ENCODE measurements at regions not wholly inside any gene's neighbourhood (a gene's known extent, or its start where the extent isn't known, plus 50 kb on each side); places are given as distances from the start of the nearest gene placed in this dataset.

- no peak for TF ChIP-seq CREB3 (tag; conservative IDR thresholded peaks at IDR 0.05; ENCODE audit: low read depth)
- no peak for TF ChIP-seq ARID1B (IDR thresholded peaks at IDR 0.05)
- TF ChIP-seq ATF3 (IDR thresholded peaks at IDR 0.05) = no peak
- no peak for TF ChIP-seq ATF3 (CRISPR knock-in tag; conservative IDR thresholded peaks at IDR 0.05)
- no peak for TF ChIP-seq RAD21 (CRISPR knock-in tag; conservative IDR thresholded peaks at IDR 0.05 in 1 of 2, IDR thresholded peaks at IDR 0.05 in 1 of 2)
- no peak for TF ChIP-seq HMGN3 (IDR thresholded peaks at IDR 0.05; ENCODE audit: borderline replicate concordance, extremely low read depth, insufficient read length, low read depth, low read length)
Measured at GRCh38 chr2:120531863-120532600, 186.1 kb downstream of the INHBB start (continued).

GRCh38 chr2:120533625-120534024, 187.7 kb downstream of the INHBB start:
- Histone ChIP-seq H3K9ac (ENCODE audit: insufficient read depth in 1 of 2, low read depth in 2 of 2, low read length in 2 of 2) (no peak overlapping the region), H3K36me3 (ENCODE audit: control insufficient read depth, insufficient read depth, low read length) (no peaks in the 10 kb centered on the region), H3K79me2 (ENCODE audit: control insufficient read depth, insufficient read depth, low read length) (no peaks in the 10 kb centered on the region), H3K27me3 (ENCODE audit: control insufficient read depth in 2 of 2, insufficient read depth in 2 of 2, low read length in 2 of 2) (peaks cover 3 to 50% of the 10 kb centered on the region in 2 experiments; a peak in 3 of 5 replicates), H3K4me3 (no peak overlapping the region), H3K27ac (ENCODE audit: extremely low read depth, low read depth, low read length) (no peak overlapping the region), H3K4me1 (replicated peaks in 1 of 2; ENCODE audit: control insufficient read depth in 2 of 2, insufficient read depth in 2 of 2, low read length in 2 of 2) (no peaks in the 10 kb centered on the region), H2AFZ (ENCODE audit: low read depth, low read length) (no peak overlapping the region), H3K4me2 (ENCODE audit: insufficient read depth, low read length) (no peak overlapping the region), H3K9me1 (ENCODE audit: control insufficient read depth, insufficient read depth, low read length) (no peaks in the 10 kb centered on the region), H3K9me3 (replicated peaks; ENCODE audit: control insufficient read depth, insufficient read depth, low read depth, low read length) (no peaks in the 10 kb centered on the region), H4K20me1 (replicated peaks; ENCODE audit: control insufficient read depth, insufficient read depth, low read length) (no peaks in the 10 kb centered on the region)
- in situ Hi-C loops (cut with MboI) (no loop called here), intact Hi-C loops (cut with micrococcal nuclease) (no loop called here)
- no TSS peak for BruUV-seq (replicated peaks)
- ChIA-PET CTCF (ENCODE audit: low intra/inter-chr PET ratio) (no interaction called here), POLR2A (interaction anchor here (0.5 kb wide), 1 partner anchor 85 kb away, joined by 3 read pairs; no protein-coding TSS in a partner anchor)
- 0% methylated on average over 8 of the region's 8 CpGs for WGBS (ENCODE audit: insufficient coverage, low coverage, missing lambda C conversion rate)
- ATAC-seq = no peak
- FAIRE-seq = no peak
- no peak for DNase-seq (ENCODE audit: extremely low read depth in 1 of 4, low spot score in 3 of 4)
- TF ChIP-seq, protein P1, sequence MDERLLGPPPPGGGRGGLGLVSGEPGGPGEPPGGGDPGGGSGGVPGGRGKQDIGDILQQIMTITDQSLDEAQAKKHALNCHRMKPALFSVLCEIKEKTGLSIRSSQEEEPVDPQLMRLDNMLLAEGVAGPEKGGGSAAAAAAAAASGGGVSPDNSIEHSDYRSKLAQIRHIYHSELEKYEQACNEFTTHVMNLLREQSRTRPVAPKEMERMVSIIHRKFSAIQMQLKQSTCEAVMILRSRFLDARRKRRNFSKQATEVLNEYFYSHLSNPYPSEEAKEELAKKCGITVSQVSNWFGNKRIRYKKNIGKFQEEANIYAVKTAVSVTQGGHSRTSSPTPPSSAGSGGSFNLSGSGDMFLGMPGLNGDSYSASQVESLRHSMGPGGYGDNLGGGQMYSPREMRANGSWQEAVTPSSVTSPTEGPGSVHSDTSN (CRISPR knock-in tag; IDR thresholded peaks at IDR 0.05; ENCODE audit: low read depth) = no peak
- TF ChIP-seq, protein P1 (tag; conservative IDR thresholded peaks at IDR 0.05; ENCODE audit: low read depth) = no peak
- TF ChIP-seq, protein P2, sequence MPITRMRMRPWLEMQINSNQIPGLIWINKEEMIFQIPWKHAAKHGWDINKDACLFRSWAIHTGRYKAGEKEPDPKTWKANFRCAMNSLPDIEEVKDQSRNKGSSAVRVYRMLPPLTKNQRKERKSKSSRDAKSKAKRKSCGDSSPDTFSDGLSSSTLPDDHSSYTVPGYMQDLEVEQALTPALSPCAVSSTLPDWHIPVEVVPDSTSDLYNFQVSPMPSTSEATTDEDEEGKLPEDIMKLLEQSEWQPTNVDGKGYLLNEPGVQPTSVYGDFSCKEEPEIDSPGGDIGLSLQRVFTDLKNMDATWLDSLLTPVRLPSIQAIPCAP (CRISPR knock-in tag; IDR thresholded peaks at IDR 0.05; ENCODE audit: borderline replicate concordance) = no peak
- TF ChIP-seq BCL6 (CRISPR knock-in tag; IDR thresholded peaks at IDR 0.05) (no peak), TEAD1 (CRISPR knock-in tag; IDR thresholded peaks at IDR 0.05) (no peak), ZBTB9 (CRISPR knock-in tag; IDR thresholded peaks at IDR 0.05) (no peak), RNF2 (IDR thresholded peaks at IDR 0.05) (no peak)
